ENCODE measurements at regions not wholly inside any gene's neighbourhood (a gene's known extent, or its start where the extent isn't known, plus 50 kb on each side); places are given as distances from the start of the nearest gene placed in this dataset.

DNA sequence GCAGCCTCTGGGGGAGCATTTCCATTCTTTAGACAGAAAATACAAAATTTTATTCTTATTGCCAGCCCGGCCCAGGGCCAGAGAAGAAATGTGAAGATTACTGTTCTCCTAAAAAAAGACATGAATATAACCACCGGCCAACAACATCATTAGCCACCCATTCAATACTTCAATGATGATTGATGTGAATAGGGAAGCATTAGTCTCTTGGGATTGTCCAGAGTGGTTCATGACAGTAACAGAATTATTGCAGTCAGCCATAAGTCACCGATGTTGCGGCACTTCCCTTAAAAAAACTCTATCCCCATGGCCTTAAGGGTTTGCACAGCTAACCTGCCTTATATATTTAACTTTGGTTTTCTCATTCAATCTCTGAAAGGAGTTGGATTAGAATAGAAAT is 418.7 kb downstream of the CENPC start:
- no peak for DNase-seq (ENCODE audit: low read depth in 1 of 2, low spot score in 1 of 2)
- Histone ChIP-seq H3K4me3 (replicated peaks; ENCODE audit: insufficient read depth, low read length) (no peak overlapping the region), H3K27me3 (ENCODE audit: insufficient read depth, poor library complexity, severe bottlenecking) (no peaks in the 10 kb centered on the region), H3K27ac (replicated peaks) (no peak overlapping the region)
- no peak for TF ChIP-seq POLR2AphosphoS5 (IDR thresholded peaks at IDR 0.05; ENCODE audit: low read depth)
- TF ChIP-seq GABPA (IDR thresholded peaks at IDR 0.05; ENCODE audit: low read depth), result no peak
- no peak for TF ChIP-seq SPI1 (IDR thresholded peaks at IDR 0.05; ENCODE audit: borderline replicate concordance, low read depth)
- TF ChIP-seq, protein P1, sequence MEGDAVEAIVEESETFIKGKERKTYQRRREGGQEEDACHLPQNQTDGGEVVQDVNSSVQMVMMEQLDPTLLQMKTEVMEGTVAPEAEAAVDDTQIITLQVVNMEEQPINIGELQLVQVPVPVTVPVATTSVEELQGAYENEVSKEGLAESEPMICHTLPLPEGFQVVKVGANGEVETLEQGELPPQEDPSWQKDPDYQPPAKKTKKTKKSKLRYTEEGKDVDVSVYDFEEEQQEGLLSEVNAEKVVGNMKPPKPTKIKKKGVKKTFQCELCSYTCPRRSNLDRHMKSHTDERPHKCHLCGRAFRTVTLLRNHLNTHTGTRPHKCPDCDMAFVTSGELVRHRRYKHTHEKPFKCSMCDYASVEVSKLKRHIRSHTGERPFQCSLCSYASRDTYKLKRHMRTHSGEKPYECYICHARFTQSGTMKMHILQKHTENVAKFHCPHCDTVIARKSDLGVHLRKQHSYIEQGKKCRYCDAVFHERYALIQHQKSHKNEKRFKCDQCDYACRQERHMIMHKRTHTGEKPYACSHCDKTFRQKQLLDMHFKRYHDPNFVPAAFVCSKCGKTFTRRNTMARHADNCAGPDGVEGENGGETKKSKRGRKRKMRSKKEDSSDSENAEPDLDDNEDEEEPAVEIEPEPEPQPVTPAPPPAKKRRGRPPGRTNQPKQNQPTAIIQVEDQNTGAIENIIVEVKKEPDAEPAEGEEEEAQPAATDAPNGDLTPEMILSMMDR (IDR thresholded peaks at IDR 0.05; ENCODE audit: insufficient read depth, low read length), result no peak
- TF ChIP-seq, protein P2, sequence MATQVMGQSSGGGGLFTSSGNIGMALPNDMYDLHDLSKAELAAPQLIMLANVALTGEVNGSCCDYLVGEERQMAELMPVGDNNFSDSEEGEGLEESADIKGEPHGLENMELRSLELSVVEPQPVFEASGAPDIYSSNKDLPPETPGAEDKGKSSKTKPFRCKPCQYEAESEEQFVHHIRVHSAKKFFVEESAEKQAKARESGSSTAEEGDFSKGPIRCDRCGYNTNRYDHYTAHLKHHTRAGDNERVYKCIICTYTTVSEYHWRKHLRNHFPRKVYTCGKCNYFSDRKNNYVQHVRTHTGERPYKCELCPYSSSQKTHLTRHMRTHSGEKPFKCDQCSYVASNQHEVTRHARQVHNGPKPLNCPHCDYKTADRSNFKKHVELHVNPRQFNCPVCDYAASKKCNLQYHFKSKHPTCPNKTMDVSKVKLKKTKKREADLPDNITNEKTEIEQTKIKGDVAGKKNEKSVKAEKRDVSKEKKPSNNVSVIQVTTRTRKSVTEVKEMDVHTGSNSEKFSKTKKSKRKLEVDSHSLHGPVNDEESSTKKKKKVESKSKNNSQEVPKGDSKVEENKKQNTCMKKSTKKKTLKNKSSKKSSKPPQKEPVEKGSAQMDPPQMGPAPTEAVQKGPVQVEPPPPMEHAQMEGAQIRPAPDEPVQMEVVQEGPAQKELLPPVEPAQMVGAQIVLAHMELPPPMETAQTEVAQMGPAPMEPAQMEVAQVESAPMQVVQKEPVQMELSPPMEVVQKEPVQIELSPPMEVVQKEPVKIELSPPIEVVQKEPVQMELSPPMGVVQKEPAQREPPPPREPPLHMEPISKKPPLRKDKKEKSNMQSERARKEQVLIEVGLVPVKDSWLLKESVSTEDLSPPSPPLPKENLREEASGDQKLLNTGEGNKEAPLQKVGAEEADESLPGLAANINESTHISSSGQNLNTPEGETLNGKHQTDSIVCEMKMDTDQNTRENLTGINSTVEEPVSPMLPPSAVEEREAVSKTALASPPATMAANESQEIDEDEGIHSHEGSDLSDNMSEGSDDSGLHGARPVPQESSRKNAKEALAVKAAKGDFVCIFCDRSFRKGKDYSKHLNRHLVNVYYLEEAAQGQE (IDR thresholded peaks at IDR 0.05; ENCODE audit: insufficient replicate concordance, low read depth), result no peak

DNA sequence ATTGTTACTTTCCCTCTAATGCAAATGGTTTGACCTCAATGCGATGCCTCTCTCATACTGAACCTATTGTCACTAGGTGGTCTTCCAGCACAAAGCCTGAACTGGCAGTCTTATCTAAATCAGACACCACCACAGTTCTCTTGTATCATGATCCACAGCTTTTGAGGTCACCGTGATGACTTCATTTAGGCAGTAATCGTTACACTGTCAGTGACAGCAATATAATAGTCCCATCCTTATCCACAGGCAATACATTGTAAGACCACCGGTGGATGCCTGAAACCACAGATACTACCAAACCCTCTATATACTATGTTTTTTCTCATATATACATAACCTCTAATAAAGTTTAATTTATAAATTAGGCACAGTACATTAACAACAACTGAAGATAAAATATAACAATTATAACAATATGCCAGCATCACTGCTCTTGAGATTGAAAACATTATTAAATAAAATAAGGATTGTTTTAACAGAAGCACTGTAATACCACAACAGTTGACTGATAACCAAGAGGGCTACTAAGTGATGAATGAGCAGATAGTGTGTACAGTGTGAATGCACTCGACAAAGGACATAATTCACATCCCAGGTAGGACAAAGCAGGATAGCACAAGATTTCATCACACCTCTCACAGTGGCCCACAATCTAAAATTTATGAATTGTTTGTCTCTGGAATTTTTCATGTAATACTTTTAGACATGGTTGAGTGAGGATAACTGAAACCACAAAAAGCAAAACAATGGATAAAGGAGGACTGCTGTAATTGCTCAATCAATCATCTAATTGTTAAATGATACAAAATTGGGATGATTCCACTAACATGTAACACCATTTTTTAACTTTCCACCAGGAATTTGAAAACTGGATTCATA is 419.4 kb downstream of the CENPC start:
- H3K27ac ChIP-seq (replicated peaks), result no peak overlapping the region
- H3K4me3 ChIP-seq (replicated peaks; ENCODE audit: insufficient read depth, low read length), result no peak overlapping the region
- TF ChIP-seq, protein P2 (IDR thresholded peaks at IDR 0.05; ENCODE audit: insufficient replicate concordance, low read depth), result no peak
- no peak for TF ChIP-seq GABPA (IDR thresholded peaks at IDR 0.05; ENCODE audit: low read depth)
- TF ChIP-seq SPI1 (IDR thresholded peaks at IDR 0.05; ENCODE audit: borderline replicate concordance, low read depth), result no peak
- no peak for TF ChIP-seq POLR2AphosphoS5 (IDR thresholded peaks at IDR 0.05; ENCODE audit: low read depth)
- TF ChIP-seq, protein P1 (IDR thresholded peaks at IDR 0.05; ENCODE audit: insufficient read depth, low read length), result no peak
- H3K27me3 ChIP-seq (ENCODE audit: insufficient read depth, poor library complexity, severe bottlenecking), result no peaks in the 10 kb centered on the region
- DNase-seq (ENCODE audit: low read depth in 1 of 2, low spot score in 1 of 2), result no peak

DNA sequence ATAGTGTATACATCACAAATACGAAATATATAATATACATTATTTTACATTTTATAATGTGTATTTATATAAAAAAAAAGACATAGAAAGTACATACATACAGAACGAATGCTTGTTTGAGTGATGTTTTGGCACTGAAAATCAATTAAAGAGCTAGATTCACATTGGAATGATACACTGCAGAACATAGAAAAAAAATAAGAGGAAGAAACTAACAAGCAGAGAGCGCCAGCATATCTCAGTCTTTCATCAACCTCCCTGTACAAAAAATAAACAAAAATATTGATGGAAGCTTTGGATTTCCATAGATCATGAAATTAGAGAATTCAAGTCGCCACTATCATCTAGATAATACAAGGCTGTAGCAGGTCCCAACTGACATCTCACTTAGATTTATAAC is 420.6 kb downstream of the CENPC start:
- TF ChIP-seq, protein P1 (IDR thresholded peaks at IDR 0.05; ENCODE audit: insufficient read depth, low read length), result no peak
- Histone ChIP-seq H3K27me3 (ENCODE audit: insufficient read depth, poor library complexity, severe bottlenecking) (no peaks in the 10 kb centered on the region), H3K27ac (replicated peaks) (no peak overlapping the region), H3K4me3 (replicated peaks; ENCODE audit: insufficient read depth, low read length) (no peak overlapping the region)
- DNase-seq (ENCODE audit: low read depth in 1 of 2, low spot score in 1 of 2), result no peak

DNA sequence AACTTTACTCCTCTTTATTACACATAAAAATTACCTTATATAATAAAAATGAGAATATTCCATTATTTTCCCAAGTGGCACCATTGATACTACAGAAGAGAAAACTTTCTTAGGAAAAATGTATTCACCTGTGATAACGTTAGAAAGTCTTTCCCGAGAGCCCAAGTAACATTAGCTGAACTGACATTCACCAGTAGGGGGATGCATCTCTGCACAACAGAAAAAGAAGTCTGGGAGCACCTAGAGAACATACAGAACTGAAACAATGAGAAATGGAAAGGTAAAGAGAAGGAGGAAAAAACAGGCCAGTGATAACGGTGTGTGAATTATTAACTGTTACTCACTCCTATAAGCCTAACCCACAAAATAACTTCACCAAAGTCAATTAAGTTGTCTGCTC is 423.3 kb downstream of the CENPC start:
- Histone ChIP-seq H3K27me3 (ENCODE audit: insufficient read depth, poor library complexity, severe bottlenecking) (no peaks in the 10 kb centered on the region), H3K27ac (replicated peaks) (no peak overlapping the region), H3K4me3 (replicated peaks; ENCODE audit: insufficient read depth, low read length) (no peak overlapping the region)
- DNase-seq (ENCODE audit: low read depth in 1 of 2, low spot score in 1 of 2), result no peak
- TF ChIP-seq, protein P2 (IDR thresholded peaks at IDR 0.05; ENCODE audit: insufficient replicate concordance, low read depth), result no peak
- TF ChIP-seq, protein P1 (IDR thresholded peaks at IDR 0.05; ENCODE audit: insufficient read depth, low read length), result no peak
- no peak for TF ChIP-seq SPI1 (IDR thresholded peaks at IDR 0.05; ENCODE audit: borderline replicate concordance, low read depth)
- no peak for TF ChIP-seq GABPA (IDR thresholded peaks at IDR 0.05; ENCODE audit: low read depth)
- no peak for TF ChIP-seq POLR2AphosphoS5 (IDR thresholded peaks at IDR 0.05; ENCODE audit: low read depth)

Measured in HL-60 (cell line).